Fibroblast of villous mesenchyme (primary cell): ENCODE measurements at regions not wholly inside any gene's neighbourhood (a gene's known extent, or its start where the extent isn't known, plus 50 kb on each side); places are given as distances from the start of the nearest gene placed in this dataset.
"Not testable (repeated sequence)": the region's sequence is repeated elsewhere in the genome, so short reads cannot be mapped to it uniquely, and the experiment has no call there.

Experiments used
- DNase-seq: peaks from one replicate; pipeline ENCODE4 v3.0.0-alpha.2; 2010; ENCODE audit warnings: low read depth
- H3K4me3 ChIP-seq: 2 replicates; pipeline ENCODE4 v1.5.1; 2011; ENCODE audit warnings: low read depth, mild to moderate bottlenecking, low read length
- CTCF ChIP-seq: IDR thresholded peaks from 2 replicates; pipeline ENCODE4 v1.5.1; 2012; ENCODE audit warnings: low read depth, mild to moderate bottlenecking, low read length; ENCODE audit not compliant: insufficient read depth

- no peak for TF ChIP-seq CTCF
- H3K4me3 ChIP-seq: no peak overlapping the region
- DNase-seq: no peak
Observed at GRCh38 chr14:39664646-39665045, 232.4 kb upstream of the FBXO33 start.

GRCh38 chr14:39641224-39641623 lies 209.0 kb upstream of the FBXO33 start:
- no peak for TF ChIP-seq CTCF
- no peak overlapping the region for H3K4me3 ChIP-seq
- DNase-seq: no peak

- not testable (repeated sequence) for H3K4me3 ChIP-seq, DNase-seq
Observed at GRCh38 chr14:39639009-39639408, 206.8 kb upstream of the FBXO33 start.

DNA sequence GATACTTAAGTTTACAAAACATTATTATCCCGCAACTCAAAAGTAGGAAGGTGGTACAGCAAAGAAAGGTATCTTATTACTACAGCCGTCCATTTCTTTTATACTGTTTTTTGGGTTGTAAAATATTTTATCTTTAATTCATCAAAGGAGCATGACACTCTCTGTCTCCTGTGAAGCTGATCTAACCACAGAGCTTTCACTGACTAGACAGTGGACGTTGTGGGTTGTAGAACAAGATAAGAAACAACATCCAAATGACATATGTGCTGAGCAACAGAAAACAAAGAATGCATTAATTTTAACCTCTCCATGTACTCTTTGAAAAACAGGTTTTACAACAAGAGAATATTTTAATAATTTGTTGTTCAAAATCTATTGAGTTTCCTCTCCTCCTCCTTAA lies 195.9 kb upstream of the FBXO33 start:
- H3K4me3 ChIP-seq: no peak overlapping the region
- DNase-seq: no peak

DNA sequence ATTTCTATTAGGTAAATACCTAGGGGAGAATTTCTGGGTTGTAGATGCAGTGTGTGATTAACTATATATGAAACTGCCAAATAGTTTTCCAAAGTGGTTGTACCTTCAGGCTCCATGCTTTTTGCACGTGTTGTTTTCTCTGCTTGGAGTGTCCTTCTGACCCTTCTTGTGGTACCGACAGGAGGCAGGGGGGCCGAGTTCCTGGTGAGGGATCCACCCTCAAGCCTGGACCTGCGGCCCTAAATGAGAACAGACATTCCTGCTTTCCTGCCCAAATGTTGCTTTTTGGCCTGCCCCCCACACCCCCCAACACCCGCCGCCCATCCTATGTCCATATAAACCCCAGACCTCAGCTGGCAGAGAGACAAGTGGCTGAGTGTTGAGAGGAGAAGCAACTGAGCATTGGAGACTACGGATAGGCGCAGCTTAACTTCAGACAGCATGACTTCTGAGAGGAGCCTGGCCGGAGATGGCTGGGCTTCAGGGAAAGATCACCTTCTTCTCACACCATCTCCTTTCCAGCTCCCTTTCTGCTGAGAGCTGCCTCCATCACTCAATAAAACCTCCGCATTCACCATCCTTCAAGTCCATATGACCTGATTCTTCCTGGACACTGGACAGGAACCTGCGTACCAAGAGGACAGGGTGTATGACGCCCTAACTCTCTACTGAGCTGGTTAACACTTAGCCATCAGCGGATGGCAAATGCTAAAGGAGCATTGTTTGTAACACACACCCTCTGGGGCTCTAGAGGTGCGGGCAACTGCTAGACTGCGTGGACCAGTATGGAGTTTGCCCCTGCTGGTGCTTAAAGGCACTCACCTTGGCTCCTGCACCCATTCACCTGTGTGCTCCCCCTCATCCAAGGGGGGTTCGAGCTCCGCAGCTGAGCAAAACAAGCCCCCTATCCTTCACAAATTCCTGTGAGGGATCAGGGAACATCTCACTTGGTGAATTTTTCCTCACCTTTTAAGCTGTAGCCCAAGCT lies 194.7 kb upstream of the FBXO33 start:
- DNase-seq: no peak
- no peak for TF ChIP-seq CTCF
- H3K4me3 ChIP-seq: no peak overlapping the region

More for the DNA sequence above, 195.9 kb upstream of the FBXO33 start:
- TF ChIP-seq CTCF: no peak

DNA sequence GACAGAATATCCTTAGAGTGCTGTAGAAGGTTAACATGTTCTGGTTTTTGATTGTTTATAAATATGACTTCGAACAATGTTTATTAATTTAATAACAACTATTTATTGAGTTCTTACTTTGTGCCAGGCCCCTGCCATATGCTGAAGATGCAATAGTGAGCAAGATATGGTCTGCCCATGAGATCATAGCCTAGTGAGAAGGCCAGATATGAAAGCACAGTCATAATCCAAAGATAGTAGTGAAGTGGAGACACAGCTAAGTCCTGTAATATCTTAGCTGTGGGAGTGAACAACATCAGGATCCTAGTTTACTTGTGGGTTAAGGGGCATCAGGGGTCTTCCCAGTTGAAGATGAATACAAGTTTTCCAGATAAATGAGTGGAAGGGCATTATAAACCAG lies 189.4 kb upstream of the FBXO33 start:
- no peak for TF ChIP-seq CTCF
- DNase-seq: no peak
- no peak overlapping the region for H3K4me3 ChIP-seq

DNA sequence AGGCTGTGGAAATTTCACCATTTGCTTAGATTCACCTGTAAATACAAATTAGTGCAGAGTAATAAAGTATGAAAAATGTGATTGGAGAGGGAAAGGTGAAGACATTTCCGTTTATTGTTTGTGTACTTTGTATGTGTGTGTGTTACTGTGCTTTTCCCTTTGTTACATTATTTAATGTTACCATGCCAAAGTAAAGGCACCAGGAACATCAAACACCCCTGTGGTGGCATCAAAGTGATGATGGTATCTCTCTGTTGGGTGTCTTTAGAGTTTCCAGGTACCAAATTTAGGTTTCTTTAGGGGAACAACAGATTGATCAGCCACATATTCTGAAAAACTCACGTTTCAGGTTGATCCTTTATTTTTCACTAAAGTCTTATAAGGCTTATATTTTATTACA lies 189.0 kb upstream of the FBXO33 start:
- no peak for DNase-seq
- no peak for TF ChIP-seq CTCF
- H3K4me3 ChIP-seq: no peak overlapping the region
